ENCODE measurements at regions not wholly inside any gene's neighbourhood (a gene's known extent, or its start where the extent isn't known, plus 50 kb on each side); places are given as distances from the start of the nearest gene placed in this dataset.

- no peak for DNase-seq (ENCODE audit: low read depth)
- no peak overlapping the region for H3K4me3 ChIP-seq (ENCODE audit: low read length)
- no peak for TF ChIP-seq CTCF (conservative IDR thresholded peaks at IDR 0.05; ENCODE audit: low read depth, low read length)
Measured at GRCh38 chr3:981156-981555, 111.7 kb upstream of the CNTN6 start.

DNA sequence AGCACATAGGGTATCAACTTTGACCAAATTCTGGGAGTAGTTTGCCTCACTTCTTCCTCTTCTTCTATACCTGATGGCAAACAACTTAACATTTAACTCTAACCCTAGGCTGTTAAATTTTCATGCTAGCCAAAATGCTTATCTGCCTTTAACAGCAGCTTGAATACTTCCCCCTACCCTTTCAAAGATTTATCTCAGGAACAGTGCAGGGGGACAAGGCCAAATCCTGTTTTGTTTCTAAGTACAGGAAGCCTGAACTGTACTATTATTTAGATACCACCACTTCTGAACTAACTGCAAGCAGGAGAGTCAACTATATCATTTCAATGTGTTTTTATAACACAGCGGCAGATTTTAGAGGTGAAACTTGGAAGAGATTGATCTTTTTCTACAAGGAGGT is 104.0 kb upstream of the CNTN6 start:
- no peak for DNase-seq (ENCODE audit: low read depth)
- no peak for TF ChIP-seq CTCF (conservative IDR thresholded peaks at IDR 0.05; ENCODE audit: low read depth, low read length)
- H3K4me3 ChIP-seq (ENCODE audit: low read length): no peak overlapping the region

- H3K4me3 ChIP-seq (ENCODE audit: low read length): no peak overlapping the region
- DNase-seq (ENCODE audit: low read depth): no peak
- TF ChIP-seq CTCF (conservative IDR thresholded peaks at IDR 0.05; ENCODE audit: low read depth, low read length): no peak
Measured at GRCh38 chr3:992871-993270, 100.0 kb upstream of the CNTN6 start.

GRCh38 chr3:1002010-1002409 is 90.8 kb upstream of the CNTN6 start:
- no peak overlapping the region for H3K4me3 ChIP-seq (ENCODE audit: low read length)
- DNase-seq (ENCODE audit: low read depth): no peak
- no peak for TF ChIP-seq CTCF (conservative IDR thresholded peaks at IDR 0.05; ENCODE audit: low read depth, low read length)

GRCh38 chr3:1007866-1008265 is 85.0 kb upstream of the CNTN6 start:
- no peak overlapping the region for H3K4me3 ChIP-seq (ENCODE audit: low read length)
- TF ChIP-seq CTCF (conservative IDR thresholded peaks at IDR 0.05; ENCODE audit: low read depth, low read length): no peak
- DNase-seq (ENCODE audit: low read depth): peak; percentile 46

DNA sequence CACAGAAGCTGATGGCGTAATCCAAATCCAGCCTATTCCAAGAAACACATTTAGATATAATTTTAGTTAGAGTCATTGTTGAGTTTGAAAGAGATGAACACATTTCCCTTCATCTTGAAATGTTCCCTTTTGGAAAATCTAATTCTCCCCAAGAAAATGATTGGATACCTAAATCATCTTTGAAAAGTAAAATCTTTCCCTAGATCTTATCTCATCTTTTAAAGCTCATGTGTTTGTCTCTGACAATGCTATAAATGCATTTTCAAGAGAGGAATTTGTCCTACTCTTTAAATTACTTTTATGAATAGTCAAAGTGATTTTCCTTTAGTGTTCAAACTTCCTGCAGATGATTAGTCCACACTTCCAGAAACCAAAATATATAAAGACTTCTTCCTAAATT is 82.6 kb upstream of the CNTN6 start:
- no peak for DNase-seq (ENCODE audit: low read depth)
- TF ChIP-seq CTCF (conservative IDR thresholded peaks at IDR 0.05; ENCODE audit: low read depth, low read length): no peak
- no peak overlapping the region for H3K4me3 ChIP-seq (ENCODE audit: low read length)

GRCh38 chr3:1015826-1016225 is 77.0 kb upstream of the CNTN6 start:
- no peak overlapping the region for H3K4me3 ChIP-seq (ENCODE audit: low read length)
- DNase-seq (ENCODE audit: low read depth): no peak
- no peak for TF ChIP-seq CTCF (conservative IDR thresholded peaks at IDR 0.05; ENCODE audit: low read depth, low read length)

Measured in retinal pigment epithelial cell (primary cell).